HG02884 (cell line): ENCODE measurements at regions not wholly inside any gene's neighbourhood (a gene's known extent, or its start where the extent isn't known, plus 50 kb on each side); places are given as distances from the start of the nearest gene placed in this dataset.

Source experiments
- ATAC-seq: cut with Tn5 transposase; IDR thresholded peaks from one replicate; pipeline ENCODE4 v1.9.1; 2021; ENCODE audit warnings: mild to moderate bottlenecking, moderate library complexity; ENCODE audit not compliant: unreplicated experiment

DNA sequence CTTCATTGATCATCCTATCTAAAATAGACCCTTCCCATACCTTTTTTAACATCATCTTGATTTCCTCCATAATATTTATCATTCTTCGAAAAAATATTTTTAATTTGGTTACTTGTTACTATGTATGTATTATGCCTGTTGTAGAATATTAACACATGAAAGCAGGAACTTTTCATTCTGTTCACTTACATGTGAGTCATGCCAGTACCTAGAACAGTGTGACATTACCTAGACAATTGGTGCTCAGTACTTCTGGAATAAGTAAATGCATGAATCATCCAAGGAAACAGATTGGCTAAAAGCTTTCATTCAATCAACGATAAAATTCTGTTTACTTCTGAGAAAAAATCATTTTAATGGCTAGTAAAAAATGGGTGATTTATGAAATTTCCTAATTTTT lies 76.4 kb downstream of the CXXC4 start:
- no peak for ATAC-seq

DNA sequence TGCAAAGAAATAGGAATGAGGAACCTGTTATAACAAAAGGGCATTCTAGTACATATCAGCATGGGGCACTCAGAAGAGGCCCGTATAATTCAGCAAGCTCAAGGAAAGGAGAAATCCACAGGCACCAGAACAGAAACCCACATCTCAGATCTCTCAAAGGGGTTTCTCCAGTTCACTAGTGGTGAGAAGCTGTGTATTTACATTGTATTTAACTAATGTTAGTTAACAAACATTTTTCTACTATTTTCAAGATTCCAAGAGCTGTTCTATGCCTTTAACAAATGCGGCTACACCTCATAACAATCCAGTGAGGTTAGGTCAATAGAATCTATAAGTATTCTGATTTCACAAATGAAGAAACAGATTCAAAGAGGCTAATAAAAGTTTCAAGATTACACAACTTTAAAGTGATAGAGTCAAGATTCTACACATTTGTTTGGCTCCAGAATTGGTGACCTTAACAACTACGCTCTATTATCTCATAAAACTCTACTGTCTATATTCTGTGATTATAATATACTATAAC lies 77.3 kb downstream of the CXXC4 start:
- no peak for ATAC-seq

DNA sequence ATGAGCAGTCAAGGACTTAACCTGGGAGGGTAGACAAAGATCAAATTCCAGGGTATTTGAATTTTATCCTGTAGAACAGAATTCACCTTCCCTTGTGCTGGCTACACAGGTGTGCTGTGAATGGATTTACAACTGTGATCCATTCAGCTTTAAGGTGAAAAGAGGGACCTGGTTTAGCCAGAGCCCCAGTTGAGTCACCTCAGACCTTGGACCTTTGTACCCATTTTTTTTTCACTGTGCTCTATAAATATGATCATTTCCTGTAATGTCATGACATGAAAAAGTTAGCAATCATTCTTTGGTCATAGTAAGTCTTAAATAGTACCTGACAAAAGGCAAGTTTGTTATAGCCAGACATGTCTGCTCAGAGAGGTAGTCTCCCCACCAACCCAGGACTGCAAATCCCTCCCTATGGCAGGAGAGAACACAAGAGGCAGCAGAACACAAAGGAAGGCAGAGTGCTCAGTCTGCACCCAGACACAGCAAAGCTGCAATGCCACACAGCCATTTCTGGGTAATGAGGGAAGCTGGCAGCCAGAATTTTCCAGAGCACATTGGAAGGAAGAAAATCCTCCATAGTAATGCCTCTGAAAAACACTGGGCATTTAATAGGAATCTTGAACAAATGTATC lies 77.9 kb downstream of the CXXC4 start:
- ATAC-seq = no peak

- no peak for ATAC-seq
These were observed 81.2 kb downstream of the CXXC4 start for GRCh38 chr4:104413487-104413886.

GRCh38 chr4:104412344-104412743 lies 82.3 kb downstream of the CXXC4 start:
- no peak for ATAC-seq

DNA sequence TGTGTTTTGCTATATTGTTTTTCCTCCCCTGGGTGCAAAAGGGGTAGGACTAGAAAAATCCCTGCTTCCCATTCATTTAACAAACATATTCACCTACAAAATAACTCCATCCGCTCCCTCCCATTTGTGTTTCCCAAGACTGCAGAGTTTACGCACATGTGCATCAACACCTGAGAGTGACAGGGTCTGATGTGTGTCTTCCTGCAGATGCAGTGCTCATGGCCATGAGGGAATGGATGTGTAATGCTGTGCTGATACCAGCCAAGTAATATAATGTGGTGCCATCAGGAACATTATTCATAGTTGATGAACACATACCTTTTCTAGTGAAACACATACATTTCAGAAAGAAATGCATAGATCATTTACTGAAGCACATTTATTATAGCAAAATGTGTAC lies 83.2 kb downstream of the CXXC4 start:
- no peak for ATAC-seq

GRCh38 chr4:104408878-104409277 lies 85.8 kb downstream of the CXXC4 start:
- ATAC-seq = no peak

GRCh38 chr4:104404361-104404760 lies 90.3 kb downstream of the CXXC4 start:
- no peak for ATAC-seq

GRCh38 chr4:104395168-104395614 lies 99.5 kb downstream of the CXXC4 start:
- no peak for ATAC-seq

GRCh38 chr4:104394406-104395167 lies 100.1 kb downstream of the CXXC4 start:
- ATAC-seq = no peak

DNA sequence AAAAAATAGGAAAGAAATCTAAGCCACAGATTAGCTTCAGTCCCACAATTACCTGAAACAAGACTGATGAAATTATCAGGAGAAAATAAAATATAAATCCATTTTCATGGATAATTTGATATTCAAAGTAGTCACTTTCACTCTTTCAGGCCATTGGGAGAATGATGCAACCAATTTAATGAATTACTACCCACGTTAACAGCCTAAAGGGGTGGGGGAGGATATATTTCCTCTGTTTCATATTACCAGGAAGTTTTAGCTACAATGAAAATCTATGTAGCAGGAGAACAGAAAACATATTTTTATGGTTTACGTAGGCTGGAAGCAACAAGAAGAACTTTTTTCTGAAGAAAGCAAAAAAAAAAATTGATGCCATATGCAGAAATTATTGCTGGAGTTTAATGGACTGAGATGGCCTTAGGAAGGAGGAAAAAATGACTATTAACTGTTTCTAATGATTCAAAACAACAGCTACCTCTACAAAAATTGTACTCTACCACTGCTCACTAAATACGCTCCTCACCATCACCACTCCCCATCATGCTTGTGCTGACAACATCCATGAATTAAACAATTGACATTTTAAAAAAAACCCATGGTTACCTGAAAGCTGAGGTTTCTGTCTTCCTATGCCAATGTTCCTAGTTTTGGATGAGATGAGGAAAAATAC lies 100.9 kb downstream of the CXXC4 start:
- no peak for ATAC-seq

GRCh38 chr4:104385713-104386112 lies 109.0 kb downstream of the CXXC4 start:
- ATAC-seq = no peak

GRCh38 chr4:104382961-104383360 lies 111.7 kb downstream of the CXXC4 start:
- no peak for ATAC-seq

DNA sequence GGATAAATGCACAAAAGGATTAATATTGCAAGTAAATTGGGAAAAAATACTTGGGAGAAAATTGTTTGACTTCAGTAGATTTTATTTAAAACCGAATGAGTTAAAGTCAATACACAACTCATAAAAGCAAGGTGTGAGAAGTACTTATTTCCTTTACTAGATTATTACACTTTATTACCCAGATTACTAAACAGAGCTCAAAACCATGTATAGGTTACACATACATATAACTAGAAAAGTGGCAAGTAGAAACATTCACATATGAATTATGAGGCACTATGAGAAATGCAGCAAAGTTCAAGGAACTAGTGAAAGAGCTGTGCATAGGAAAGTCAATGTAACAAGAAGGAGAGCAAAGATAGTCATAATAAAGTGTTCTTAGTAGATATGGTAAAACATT lies 113.0 kb downstream of the CXXC4 start:
- ATAC-seq = no peak

DNA sequence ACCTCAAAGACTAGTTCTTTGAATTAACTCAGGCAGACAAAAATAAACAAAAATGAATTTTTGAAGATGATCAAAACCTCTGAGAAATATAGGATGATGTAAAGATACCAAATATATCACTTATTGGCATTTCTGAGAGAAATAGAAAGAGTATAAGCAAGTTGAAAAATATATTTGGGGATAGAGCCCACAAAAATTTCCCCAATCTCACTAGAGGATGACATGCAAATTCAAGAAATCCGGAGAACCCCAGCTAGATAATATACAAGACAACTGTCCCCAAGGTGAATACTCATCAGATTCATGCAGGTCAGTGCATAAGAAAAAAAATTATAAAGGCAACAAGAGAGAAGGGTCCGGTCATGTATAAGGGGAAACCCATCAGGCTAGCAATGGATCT lies 129.1 kb downstream of the CXXC4 start:
- peak; percentile 51 for ATAC-seq

DNA sequence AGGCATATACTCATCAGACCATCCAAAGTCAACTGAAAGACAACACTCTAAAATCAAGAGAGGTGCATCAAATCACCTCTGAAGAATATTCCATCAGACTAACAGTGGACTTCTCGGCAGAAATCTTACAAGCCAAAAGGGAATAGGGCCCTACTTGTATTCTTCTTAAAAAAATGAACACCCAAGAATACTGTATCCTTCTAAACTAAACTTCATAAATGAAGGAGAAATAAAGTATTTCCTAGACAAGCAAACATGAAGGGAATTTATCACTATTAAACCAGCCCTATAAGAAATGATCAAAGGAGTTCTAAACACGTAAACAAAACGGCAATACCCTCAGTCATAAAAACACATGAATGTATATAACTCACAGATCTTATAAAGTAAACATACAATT lies 141.2 kb downstream of the CXXC4 start:
- ATAC-seq = no peak

GRCh38 chr4:104352211-104352610 lies 142.5 kb downstream of the CXXC4 start:
- ATAC-seq = peak; percentile 48

- ATAC-seq = no peak
These were observed 143.0 kb downstream of the CXXC4 start for GRCh38 chr4:104351706-104352105.

GRCh38 chr4:104345598-104346242 lies 149.0 kb downstream of the CXXC4 start:
- no peak for ATAC-seq

GRCh38 chr4:104344342-104344980 lies 150.2 kb downstream of the CXXC4 start:
- no peak for ATAC-seq

DNA sequence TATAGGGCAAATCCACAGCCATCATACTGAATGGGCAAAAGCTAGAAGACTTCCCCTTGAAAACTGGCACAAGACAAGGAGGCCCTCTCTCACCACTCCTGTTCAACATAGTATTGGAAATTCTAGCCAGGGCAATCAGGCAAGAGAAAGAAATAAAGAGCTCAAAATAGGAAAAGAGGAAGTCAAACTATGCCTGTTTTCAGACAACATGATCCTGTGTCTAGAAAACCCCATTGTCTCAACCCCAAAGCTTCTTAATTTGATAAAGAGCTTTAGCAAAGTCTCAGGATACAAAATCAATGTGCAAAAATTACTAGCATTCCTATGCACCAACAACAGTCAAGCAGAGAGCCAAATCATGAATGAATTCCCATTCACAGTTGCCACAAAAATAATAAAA lies 160.3 kb downstream of the CXXC4 start:
- no peak for ATAC-seq
